H1 (cell line): ENCODE measurements at regions not wholly inside any gene's neighbourhood (a gene's known extent, or its start where the extent isn't known, plus 50 kb on each side); places are given as distances from the start of the nearest gene placed in this dataset.

Source experiments
- CTCF ChIA-PET: fragments of 300-600 bp; sonication (Branson Sonifier 250); formaldehyde crosslinking; loops from one replicate; lab custom pipeline; 2021; ENCODE audit not compliant: partially characterized antibody; lab: Charles Lee
- POLR2A ChIA-PET: fragments of 300-600 bp; sonication (Branson Sonifier 250); formaldehyde crosslinking; loops from one replicate; lab custom pipeline; 2021; ENCODE audit warnings: inconsistent platforms; ENCODE audit not compliant: partially characterized antibody; lab: Charles Lee
- DNase-seq, 2 experiments: peaks; one replicate each; pipeline versions ENCODE4 v3.0.0 to v3.0.0-alpha.2; 2010 to 2022; ENCODE audit warnings: low spot score in 2 of 2, low read depth in 1 of 2, mixed read lengths in 1 of 2
- FAIRE-seq: peaks from 2 replicates; lab custom pipeline; 2011; peaks lifted over from hg19 to GRCh38; lab: Jason Lieb, UNC
- H2AFZ ChIP-seq: 2 replicates; pipeline ENCODE4 v1.8.1; 2012; ENCODE audit warnings: low read length, inconsistent platforms
- H2AK5ac ChIP-seq: 2 replicates; pipeline ENCODE4 v1.6.1; 2013; ENCODE audit warnings: low read depth, low read length
- H2BK120ac ChIP-seq: replicated peaks from 2 replicates; pipeline ENCODE3; 2013; ENCODE audit warnings: low read depth, low read length, inconsistent platforms
- H2BK12ac ChIP-seq: 2 replicates; pipeline ENCODE4 v1.6.1; 2013; ENCODE audit warnings: low read depth, low read length
- H2BK15ac ChIP-seq: 2 replicates; pipeline ENCODE4 v1.6.1; 2013; ENCODE audit warnings: low read length
- H2BK20ac ChIP-seq: 2 replicates; pipeline ENCODE4 v1.6.1; 2013; ENCODE audit warnings: low read length
- H2BK5ac ChIP-seq: 2 replicates; pipeline ENCODE4 v1.6.1; 2013; ENCODE audit warnings: low read depth, low read length
- H3K14ac ChIP-seq: 2 replicates; pipeline ENCODE4 v1.6.1; 2013; ENCODE audit warnings: inconsistent platforms; ENCODE audit not compliant: insufficient read length
- H3K18ac ChIP-seq: 2 replicates; pipeline ENCODE4 v1.6.1; 2013; ENCODE audit warnings: low read length; ENCODE audit errors: extremely low read depth
- H3K23ac ChIP-seq: 2 replicates; pipeline ENCODE4 v1.6.1; 2013; ENCODE audit warnings: inconsistent platforms; ENCODE audit not compliant: insufficient read length
- H3K23me2 ChIP-seq: 2 replicates; pipeline ENCODE4 v1.6.1; 2013; ENCODE audit warnings: low read depth, low read length
- H3K27ac ChIP-seq: 2 replicates; pipeline ENCODE4 v1.6.1; 2011; ENCODE audit warnings: low read depth, low read length, inconsistent platforms
- H3K27me3 ChIP-seq, 4 experiments: replicated peaks in 1 of 4; 1 replicate in 1 of 4; 2 replicates in 3 of 4; pipeline versions ENCODE4 v1.6.1 to v1.8.1; 2011 to 2013; ENCODE audit warnings: low read length in 3 of 4, mild to moderate bottlenecking in 3 of 4, inconsistent platforms in 2 of 4, mixed read lengths in 2 of 4, moderate library complexity in 1 of 4; ENCODE audit not compliant: control insufficient read depth in 3 of 4, insufficient read depth in 3 of 4; ENCODE audit errors: extremely low read depth in 1 of 4
- H3K36me3 ChIP-seq, 4 experiments: 2 replicates each; pipeline versions ENCODE4 v1.6.1 to v1.8.1; 2011 to 2013; ENCODE audit warnings: mild to moderate bottlenecking in 4 of 4, low read length in 3 of 4, moderate library complexity in 2 of 4, control low read depth in 1 of 4, inconsistent platforms in 1 of 4; ENCODE audit not compliant: insufficient read depth in 4 of 4, control insufficient read depth in 2 of 4
- H3K4ac ChIP-seq: replicated peaks from 2 replicates; pipeline ENCODE3; 2013; ENCODE audit warnings: low read length, low read depth, mixed read lengths, inconsistent platforms; ENCODE audit not compliant: insufficient read length
- H3K4me1 ChIP-seq, 4 experiments: replicated peaks in 1 of 4; 1 replicate in 1 of 4; 2 replicates in 3 of 4; pipeline versions ENCODE4 v1.6.1 to v1.8.1; 2011 to 2013; ENCODE audit warnings: low read length in 3 of 4, inconsistent platforms in 2 of 4, mixed read lengths in 1 of 4; ENCODE audit not compliant: insufficient read depth in 4 of 4, control insufficient read depth in 3 of 4
- H3K4me2 ChIP-seq, 2 experiments: 2 replicates each; pipeline versions ENCODE4 v1.6.1 to v1.8.1; 2011 to 2013; ENCODE audit warnings: low read depth in 2 of 2, low read length in 2 of 2, control low read depth in 1 of 2, inconsistent platforms in 1 of 2, mild to moderate bottlenecking in 1 of 2; ENCODE audit not compliant: insufficient read depth in 1 of 2
- H3K4me3 ChIP-seq, 4 experiments: fragments of 200-600, 300-600 bp in 1 of 4; sonication (generic), shearing (Covaris generic), sonication (Bioruptor Twin) in 1 of 4; 2 replicates each; pipeline versions ENCODE4 v1.5.1 to v1.8.1; 2011 to 2016; ENCODE audit warnings: low read length in 4 of 4, low read depth in 3 of 4, control low read depth in 2 of 4, inconsistent platforms in 2 of 4, mild to moderate bottlenecking in 2 of 4, mixed read lengths in 1 of 4, moderate library complexity in 1 of 4; ENCODE audit not compliant: insufficient read depth in 2 of 4; ENCODE audit errors: extremely low read depth in 1 of 4
- H3K56ac ChIP-seq: replicated peaks from 2 replicates; pipeline ENCODE3; 2013; ENCODE audit warnings: low read depth, mild to moderate bottlenecking, mixed read lengths, low read length, inconsistent platforms; ENCODE audit not compliant: insufficient read length
- H3K79me1 ChIP-seq: 2 replicates; pipeline ENCODE4 v1.6.1; 2013; ENCODE audit warnings: low read depth, low read length, control low read depth
- H3K79me2 ChIP-seq, 2 experiments: 2 replicates each; pipeline versions ENCODE4 v1.6.1 to v1.8.1; 2012 to 2013; ENCODE audit warnings: low read length in 2 of 2, mild to moderate bottlenecking in 2 of 2, inconsistent platforms in 1 of 2; ENCODE audit not compliant: insufficient read depth in 2 of 2, control insufficient read depth in 1 of 2
- H3K9ac ChIP-seq, 4 experiments: replicated peaks in 1 of 4; 1 replicate in 1 of 4; 2 replicates in 3 of 4; pipeline versions ENCODE4 v1.6.1 to v1.8.1; 2011 to 2013; ENCODE audit warnings: low read depth in 3 of 4, low read length in 3 of 4, control low read depth in 2 of 4, mild to moderate bottlenecking in 2 of 4, moderate library complexity in 2 of 4, inconsistent platforms in 1 of 4; ENCODE audit errors: extremely low read depth in 1 of 4
- H3K9me3 ChIP-seq, 2 experiments: 2 replicates each; pipeline versions ENCODE4 v1.6.1 to v1.8.1; 2012 to 2013; ENCODE audit warnings: mild to moderate bottlenecking in 2 of 2, moderate library complexity in 2 of 2, control low read depth in 1 of 2, inconsistent platforms in 1 of 2, low read depth in 1 of 2, low read length in 1 of 2, mixed read lengths in 1 of 2; ENCODE audit not compliant: insufficient read depth in 2 of 2
- H4K20me1 ChIP-seq, 2 experiments: replicated peaks in 1 of 2; 2 replicates each; pipeline versions ENCODE3 to v1.8.1; 2011 to 2013; ENCODE audit warnings: inconsistent platforms in 2 of 2, low read length in 2 of 2, mild to moderate bottlenecking in 1 of 2; ENCODE audit not compliant: insufficient read depth in 2 of 2, control insufficient read depth in 1 of 2
- H4K5ac ChIP-seq: 2 replicates; pipeline ENCODE4 v1.6.1; 2013; ENCODE audit warnings: low read length, low read depth, mixed read lengths, inconsistent platforms; ENCODE audit not compliant: insufficient read length
- H4K8ac ChIP-seq: 2 replicates; pipeline ENCODE4 v1.8.0; 2013; ENCODE audit warnings: mild to moderate bottlenecking, moderate library complexity, low read length, inconsistent platforms; ENCODE audit not compliant: insufficient read depth; ENCODE audit errors: extremely low read depth
- H4K91ac ChIP-seq: replicated peaks from 2 replicates; pipeline ENCODE3; 2013; ENCODE audit warnings: low read length, mixed read lengths, inconsistent platforms; ENCODE audit not compliant: insufficient read length
- ASH2L ChIP-seq: fragments of 200-600, 300-600 bp; sonication (generic); IDR thresholded peaks from one replicate; pipeline ENCODE4 v1.7.1; 2017; ENCODE audit warnings: low read length
- BACH1 ChIP-seq: IDR thresholded peaks from 2 replicates; pipeline ENCODE4 v1.6.1; 2012; ENCODE audit warnings: low read length, improper control_type of control experiment
- CBX8 ChIP-seq: fragments of 300-800, 300-1000 bp; sonication (generic); IDR thresholded peaks from 2 replicates; pipeline ENCODE4 v1.7.1; 2016; ENCODE audit warnings: low read depth, low read length, borderline replicate concordance
- CHD2 ChIP-seq: IDR thresholded peaks from 2 replicates; pipeline ENCODE4 v1.6.1; 2012; ENCODE audit warnings: low read length, improper control_type of control experiment
- CREB1 ChIP-seq: IDR thresholded peaks from 2 replicates; pipeline ENCODE4 v1.6.1; 2012; ENCODE audit warnings: inconsistent platforms
- JUN ChIP-seq: IDR thresholded peaks from 2 replicates; pipeline ENCODE4 v1.6.1; 2011; ENCODE audit warnings: low read depth, mild to moderate bottlenecking, improper control_type of control experiment, low read length
- KDM5A ChIP-seq: fragments of 200-600 bp; IDR thresholded peaks from 2 replicates; pipeline ENCODE4 v1.7.1; 2012; ENCODE audit warnings: mild to moderate bottlenecking, low read length, inconsistent platforms, mixed read lengths
- RAD21 ChIP-seq, 2 experiments: IDR thresholded peaks in 1 of 2; conservative IDR thresholded peaks in 1 of 2; 2 replicates each; pipeline ENCODE4 v1.6.1; 2011; ENCODE audit warnings: low read depth in 2 of 2, low read length in 2 of 2, improper control_type of control experiment in 1 of 2, inconsistent platforms in 1 of 2, mild to moderate bottlenecking in 1 of 2, moderate library complexity in 1 of 2
- SP2 ChIP-seq: IDR thresholded peaks from 2 replicates; pipeline ENCODE4 v1.6.1; 2012; ENCODE audit warnings: mild to moderate bottlenecking, low read length, inconsistent platforms
- TAF7 ChIP-seq: optimal IDR thresholded peaks from 2 replicates; pipeline ENCODE3; 2011; ENCODE audit warnings: low read depth, mild to moderate bottlenecking, inconsistent platforms, low read length, moderate library complexity, borderline replicate concordance
- WGBS, 2 experiments: shearing (Covaris generic) in 1 of 2; methylation state at CpG; one replicate each; pipeline versions ENCODE4 v1.1.6 to v1.1.7; 2013 to 2015; ENCODE audit warnings: low lambda C conversion rate in 2 of 2, mixed read lengths in 2 of 2, inconsistent platforms in 1 of 2, low coverage in 1 of 2, missing lambda C conversion rate in 1 of 2; ENCODE audit not compliant: insufficient replicate concordance in 2 of 2, insufficient coverage in 1 of 2, insufficient read length in 1 of 2; ENCODE audit errors: extremely low coverage in 1 of 2, missing lambda C conversion rate in 1 of 2; 5-methylcytosine and 5-hydroxymethylcytosine counted together
- TF ChIP-seq, protein P1 (sequence below): IDR thresholded peaks from 2 replicates; pipeline ENCODE4 v1.6.1; 2011; ENCODE audit warnings: low read length, improper control_type of control experiment
- TF ChIP-seq, protein P2 (sequence below), 3 experiments: IDR thresholded peaks; 1 replicate in 2 of 3; 2 replicates in 1 of 3; pipeline versions ENCODE4 v1.5.1 to v1.6.1; 2011; ENCODE audit warnings: low read length in 3 of 3, mild to moderate bottlenecking in 3 of 3, inconsistent platforms in 2 of 3, low read depth in 1 of 3, moderate library complexity in 1 of 3; ENCODE audit not compliant: insufficient read depth in 1 of 3; ENCODE audit errors: control extremely low read depth in 1 of 3

- no peak overlapping the region for H2BK20ac ChIP-seq
- no peak overlapping the region for H2BK5ac ChIP-seq
- H2BK120ac ChIP-seq: no peak overlapping the region
- H3K4me1 ChIP-seq: peaks cover 0 to 2% (median 0%) of the 10 kb centered on the region in 4 experiments; a peak in 1 of 7 replicates
- H3K27ac ChIP-seq: no peak overlapping the region
- DNase-seq: no peak
- no peak overlapping the region for H2BK15ac ChIP-seq
- FAIRE-seq: no peak
- no peak overlapping the region for H2AFZ ChIP-seq
- no peaks in the 10 kb centered on the region for H3K36me3 ChIP-seq
- TF ChIP-seq, protein P1, sequence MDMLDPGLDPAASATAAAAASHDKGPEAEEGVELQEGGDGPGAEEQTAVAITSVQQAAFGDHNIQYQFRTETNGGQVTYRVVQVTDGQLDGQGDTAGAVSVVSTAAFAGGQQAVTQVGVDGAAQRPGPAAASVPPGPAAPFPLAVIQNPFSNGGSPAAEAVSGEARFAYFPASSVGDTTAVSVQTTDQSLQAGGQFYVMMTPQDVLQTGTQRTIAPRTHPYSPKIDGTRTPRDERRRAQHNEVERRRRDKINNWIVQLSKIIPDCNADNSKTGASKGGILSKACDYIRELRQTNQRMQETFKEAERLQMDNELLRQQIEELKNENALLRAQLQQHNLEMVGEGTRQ: no peak
- TF ChIP-seq JUN: no peak
- no peak for TF ChIP-seq SP2
- no peak for TF ChIP-seq KDM5A
- no peak for TF ChIP-seq TAF7
- no peak for TF ChIP-seq CHD2
- no peak for TF ChIP-seq ASH2L
- TF ChIP-seq, protein P2, sequence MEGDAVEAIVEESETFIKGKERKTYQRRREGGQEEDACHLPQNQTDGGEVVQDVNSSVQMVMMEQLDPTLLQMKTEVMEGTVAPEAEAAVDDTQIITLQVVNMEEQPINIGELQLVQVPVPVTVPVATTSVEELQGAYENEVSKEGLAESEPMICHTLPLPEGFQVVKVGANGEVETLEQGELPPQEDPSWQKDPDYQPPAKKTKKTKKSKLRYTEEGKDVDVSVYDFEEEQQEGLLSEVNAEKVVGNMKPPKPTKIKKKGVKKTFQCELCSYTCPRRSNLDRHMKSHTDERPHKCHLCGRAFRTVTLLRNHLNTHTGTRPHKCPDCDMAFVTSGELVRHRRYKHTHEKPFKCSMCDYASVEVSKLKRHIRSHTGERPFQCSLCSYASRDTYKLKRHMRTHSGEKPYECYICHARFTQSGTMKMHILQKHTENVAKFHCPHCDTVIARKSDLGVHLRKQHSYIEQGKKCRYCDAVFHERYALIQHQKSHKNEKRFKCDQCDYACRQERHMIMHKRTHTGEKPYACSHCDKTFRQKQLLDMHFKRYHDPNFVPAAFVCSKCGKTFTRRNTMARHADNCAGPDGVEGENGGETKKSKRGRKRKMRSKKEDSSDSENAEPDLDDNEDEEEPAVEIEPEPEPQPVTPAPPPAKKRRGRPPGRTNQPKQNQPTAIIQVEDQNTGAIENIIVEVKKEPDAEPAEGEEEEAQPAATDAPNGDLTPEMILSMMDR (IDR thresholded peaks at IDR 0.05; ENCODE audit: control extremely low read depth in 1 of 3, insufficient read depth in 1 of 3, low read depth in 1 of 3, low read length in 3 of 3): no peak
- no peak for TF ChIP-seq CREB1
- no peak for TF ChIP-seq RAD21 (IDR thresholded peaks at IDR 0.05 in 1 of 2, conservative IDR thresholded peaks at IDR 0.05 in 1 of 2; ENCODE audit: low read depth in 2 of 2, low read length in 2 of 2)
- TF ChIP-seq CBX8: no peak
- no peak for TF ChIP-seq BACH1
- no peak overlapping the region for H3K56ac ChIP-seq
- no peak overlapping the region for H4K8ac ChIP-seq
- H4K20me1 ChIP-seq: no peaks in the 10 kb centered on the region
- H3K14ac ChIP-seq: no peak overlapping the region
- CTCF ChIA-PET: interaction anchor here (0.9 kb wide), 1 partner anchor 42 kb away, joined by 3 read pairs; no protein-coding TSS in a partner anchor
- no peak overlapping the region for H3K9ac ChIP-seq
- no peaks in the 10 kb centered on the region for H3K27me3 ChIP-seq
- H4K5ac ChIP-seq: no peak overlapping the region
- H3K4ac ChIP-seq: no peak overlapping the region
- H3K4me3 ChIP-seq: no peak overlapping the region
- H3K23me2 ChIP-seq: no peaks in the 10 kb centered on the region
- H3K23ac ChIP-seq: no peak overlapping the region
- H3K79me2 ChIP-seq: no peaks in the 10 kb centered on the region
- WGBS, 2 experiments: 88% methylated on average over 5 of the region's 5 CpGs; no CpG with 5 or more reads in 1 of the 2 experiments
- H3K4me2 ChIP-seq: no peak overlapping the region
- H3K79me1 ChIP-seq: no peaks in the 10 kb centered on the region
- POLR2A ChIA-PET: no interaction called here
- no peak overlapping the region for H2BK12ac ChIP-seq
- H3K9me3 ChIP-seq: no peaks in the 10 kb centered on the region
- no peak overlapping the region for H4K91ac ChIP-seq
- H2AK5ac ChIP-seq: no peak overlapping the region
- no peak overlapping the region for H3K18ac ChIP-seq
Observed at GRCh38 chr3:135311699-135312098, 516.6 kb downstream of the EPHB1 start.
